GM04503 (cell line): ENCODE measurements at regions not wholly inside any gene's neighbourhood (a gene's known extent, or its start where the extent isn't known, plus 50 kb on each side); places are given as distances from the start of the nearest gene placed in this dataset.
"Not testable (repeated sequence)": the region's sequence is repeated elsewhere in the genome, so short reads cannot be mapped to it uniquely, and the experiment has no call there.

Source experiments
- DNase-seq: peaks from one replicate; pipeline ENCODE4 v3.0.0-alpha.2; 2012; ENCODE audit warnings: low read depth

- no peak for DNase-seq
These were observed 101.2 kb upstream of the SEC11C start for GRCh38 chr18:59038295-59039039.

GRCh38 chr18:59039040-59039320 is 100.7 kb upstream of the SEC11C start:
- not testable (repeated sequence) for DNase-seq

- DNase-seq: no peak
These were observed 100.2 kb upstream of the SEC11C start for GRCh38 chr18:59039449-59039848.

- DNase-seq: no peak
These were observed 98.9 kb upstream of the SEC11C start for GRCh38 chr18:59040770-59041148.

GRCh38 chr18:59041296-59041695 is 98.4 kb upstream of the SEC11C start:
- no peak for DNase-seq

DNA sequence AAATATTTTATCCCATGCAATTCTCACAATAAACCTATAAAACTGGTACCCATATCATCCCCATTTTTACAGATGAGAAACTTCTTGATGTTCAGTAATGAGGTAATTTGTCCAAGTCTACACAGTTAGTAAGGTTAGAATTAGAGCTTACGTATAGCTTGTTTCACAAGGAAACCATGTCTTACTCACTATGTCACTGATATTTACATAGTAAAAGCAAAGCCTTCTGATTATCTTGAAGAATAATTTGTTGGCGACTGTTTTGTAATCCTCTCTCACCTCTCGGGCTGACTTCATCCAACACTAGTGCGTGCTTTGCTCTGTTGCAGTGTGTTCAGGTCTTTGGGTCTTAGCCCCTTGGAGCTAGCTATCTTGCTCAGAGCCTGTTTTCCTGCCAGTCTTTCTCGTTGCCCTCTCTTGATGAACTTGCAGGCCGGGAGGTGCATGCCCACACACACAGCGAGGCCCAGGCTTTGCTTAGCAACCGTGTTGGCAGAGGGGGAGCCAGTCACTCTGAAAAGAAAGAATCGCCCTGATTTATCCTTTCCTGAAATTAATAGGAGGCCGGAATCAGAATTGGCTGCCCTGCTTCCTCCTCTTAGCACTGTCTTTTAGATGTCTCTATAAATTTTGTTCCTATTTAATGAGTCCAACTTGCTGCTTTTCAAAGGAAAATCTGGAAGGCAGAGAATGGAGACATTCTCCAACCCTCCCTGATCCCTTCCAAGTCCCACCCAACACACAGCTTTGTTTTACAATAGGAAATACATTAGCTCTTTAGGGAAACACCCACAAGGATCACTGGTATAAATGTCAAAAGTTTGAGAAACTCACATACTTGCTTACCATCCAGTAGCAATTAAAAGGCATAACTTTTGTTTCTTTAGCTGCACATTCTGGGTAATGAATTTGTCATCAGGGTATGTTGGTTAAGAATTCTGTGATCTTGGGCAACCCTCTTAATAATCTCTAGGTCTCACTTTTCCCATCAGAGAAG is 97.6 kb upstream of the SEC11C start:
- peak; percentile 91 for DNase-seq

- DNase-seq: no peak
These were observed 94.8 kb upstream of the SEC11C start for GRCh38 chr18:59044855-59045254.

DNA sequence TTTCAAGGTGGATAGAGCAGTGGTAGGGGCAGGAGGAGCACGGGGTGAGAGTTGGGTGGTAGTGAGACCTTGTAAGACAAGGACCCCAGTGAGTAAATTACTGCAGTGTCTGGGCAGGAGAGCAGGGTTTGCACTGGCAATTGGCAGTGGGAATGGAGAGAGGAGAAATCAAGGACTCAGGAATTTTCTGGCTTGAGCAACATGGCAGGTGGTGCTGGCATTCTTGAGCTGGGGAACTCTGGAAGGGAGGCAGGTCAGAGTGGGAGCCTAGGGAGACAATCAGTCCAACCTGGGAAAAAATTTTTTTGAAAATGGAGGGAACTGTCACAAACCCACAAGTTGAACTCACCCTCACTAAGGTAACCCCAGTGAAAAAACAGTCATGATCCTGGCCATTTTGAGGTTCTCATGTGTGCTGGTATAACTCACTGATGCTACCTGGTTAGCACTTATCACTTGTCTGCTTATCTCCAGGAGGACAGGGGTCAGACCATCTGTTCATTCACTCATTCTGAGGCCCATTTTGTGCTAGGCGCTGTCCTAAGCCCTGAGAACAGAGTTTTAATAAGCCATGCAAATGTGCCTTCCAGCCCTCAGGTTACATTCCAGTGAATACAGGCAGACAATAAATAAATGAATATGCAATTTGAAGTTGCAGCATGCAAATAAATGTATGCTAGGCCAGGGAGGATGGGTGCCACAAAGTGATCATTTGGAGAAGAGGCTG is 92.2 kb upstream of the SEC11C start:
- DNase-seq: no peak

GRCh38 chr18:59048048-59048363 is 91.7 kb upstream of the SEC11C start:
- no peak for DNase-seq

GRCh38 chr18:59048378-59048777 is 91.3 kb upstream of the SEC11C start:
- DNase-seq: no peak

DNA sequence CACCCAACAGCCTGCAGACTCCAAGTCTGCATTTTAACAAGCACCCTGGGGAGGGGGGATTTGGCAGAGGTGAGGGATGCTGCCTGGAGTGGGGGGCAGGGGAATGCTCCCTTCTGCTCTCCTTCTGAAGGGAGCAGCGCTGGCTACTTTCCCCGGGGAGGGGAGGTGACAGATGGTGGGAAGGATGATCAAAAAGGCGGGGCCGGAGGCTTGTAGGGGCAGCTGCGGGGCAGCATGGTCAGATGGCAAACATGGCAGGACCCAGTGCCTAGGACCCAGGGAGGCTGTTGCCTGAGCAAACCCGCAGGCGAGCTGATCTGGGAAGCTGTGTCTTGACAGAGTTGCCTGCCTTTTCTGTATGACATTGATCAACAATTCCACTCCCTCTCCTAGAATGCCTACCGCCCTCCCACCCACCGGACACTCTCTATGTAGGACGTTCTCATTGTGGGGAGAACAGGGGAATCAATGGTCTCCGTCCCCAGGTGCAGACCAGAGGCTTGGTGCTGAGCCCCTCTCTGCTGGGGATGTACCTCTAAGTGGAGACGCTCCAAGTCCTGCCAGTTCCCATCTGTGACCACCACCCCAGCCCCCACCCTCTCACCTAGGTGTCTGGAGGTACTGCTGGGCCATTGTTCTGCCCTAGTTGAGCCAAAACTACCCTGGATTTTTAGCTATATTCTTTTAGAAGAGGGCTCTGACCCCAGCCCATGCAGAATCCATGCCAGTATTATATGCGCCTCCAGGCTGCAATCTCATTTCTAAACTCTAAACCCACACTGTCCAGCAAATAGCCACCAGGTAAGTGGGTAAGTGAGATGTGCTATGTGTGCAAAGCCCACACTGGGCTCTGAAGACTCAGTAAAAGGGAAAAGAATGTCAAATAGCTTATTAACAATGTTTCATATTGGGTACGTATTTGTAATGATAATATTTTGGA is 89.7 kb upstream of the SEC11C start:
- no peak for DNase-seq

DNA sequence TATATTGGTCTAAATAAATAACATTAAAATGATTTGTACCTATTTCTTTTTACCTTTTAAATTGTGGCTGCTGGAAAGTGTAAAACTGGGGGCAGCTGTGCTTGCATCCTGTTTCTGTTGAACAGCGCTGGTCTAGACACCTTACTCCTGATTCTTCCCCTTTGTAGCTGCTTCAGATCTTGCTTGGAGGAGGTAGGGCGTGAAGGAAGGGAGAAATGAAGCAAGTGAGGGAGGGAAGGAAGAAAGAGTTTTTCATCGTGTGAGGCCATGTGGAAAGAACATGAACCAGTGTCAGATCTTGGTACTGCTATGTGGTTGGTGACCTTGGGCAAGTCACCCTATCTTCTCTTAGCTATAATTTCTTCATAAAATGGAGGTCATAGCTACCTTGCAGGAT is 89.0 kb upstream of the SEC11C start:
- no peak for DNase-seq

DNA sequence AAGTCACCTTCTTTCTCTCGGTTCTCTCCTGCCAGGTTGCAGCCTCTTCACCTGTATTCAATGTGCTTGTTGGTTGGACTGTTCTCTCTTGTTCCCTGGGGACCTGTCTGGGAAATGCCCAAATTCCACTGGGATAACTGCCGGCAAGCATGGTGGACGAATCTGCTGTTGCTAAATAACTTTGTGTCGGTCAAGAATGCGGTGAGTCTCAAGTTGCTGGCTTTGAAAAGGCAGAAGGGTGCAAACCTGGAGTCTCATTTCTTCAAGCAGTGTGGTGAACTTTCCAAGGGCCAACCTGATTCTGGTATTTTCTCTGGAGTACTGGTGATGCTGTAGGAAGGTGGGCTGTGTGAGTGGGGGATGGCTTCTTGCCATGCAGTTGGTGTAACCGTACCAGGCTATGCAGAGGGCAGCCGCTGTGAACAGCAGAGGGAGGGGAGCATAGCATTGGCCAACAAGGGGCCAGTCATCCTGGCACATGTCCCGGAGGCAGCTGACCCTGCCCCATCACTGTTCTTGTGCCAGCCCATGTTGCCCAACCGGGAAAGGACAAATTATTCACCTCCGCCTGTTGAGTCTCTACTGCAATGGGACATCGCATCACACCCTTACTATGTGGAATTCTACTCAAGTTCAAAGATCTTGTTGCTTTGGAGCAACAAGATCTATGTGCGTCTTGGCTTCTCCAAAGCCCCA is 88.1 kb upstream of the SEC11C start:
- DNase-seq: no peak

DNA sequence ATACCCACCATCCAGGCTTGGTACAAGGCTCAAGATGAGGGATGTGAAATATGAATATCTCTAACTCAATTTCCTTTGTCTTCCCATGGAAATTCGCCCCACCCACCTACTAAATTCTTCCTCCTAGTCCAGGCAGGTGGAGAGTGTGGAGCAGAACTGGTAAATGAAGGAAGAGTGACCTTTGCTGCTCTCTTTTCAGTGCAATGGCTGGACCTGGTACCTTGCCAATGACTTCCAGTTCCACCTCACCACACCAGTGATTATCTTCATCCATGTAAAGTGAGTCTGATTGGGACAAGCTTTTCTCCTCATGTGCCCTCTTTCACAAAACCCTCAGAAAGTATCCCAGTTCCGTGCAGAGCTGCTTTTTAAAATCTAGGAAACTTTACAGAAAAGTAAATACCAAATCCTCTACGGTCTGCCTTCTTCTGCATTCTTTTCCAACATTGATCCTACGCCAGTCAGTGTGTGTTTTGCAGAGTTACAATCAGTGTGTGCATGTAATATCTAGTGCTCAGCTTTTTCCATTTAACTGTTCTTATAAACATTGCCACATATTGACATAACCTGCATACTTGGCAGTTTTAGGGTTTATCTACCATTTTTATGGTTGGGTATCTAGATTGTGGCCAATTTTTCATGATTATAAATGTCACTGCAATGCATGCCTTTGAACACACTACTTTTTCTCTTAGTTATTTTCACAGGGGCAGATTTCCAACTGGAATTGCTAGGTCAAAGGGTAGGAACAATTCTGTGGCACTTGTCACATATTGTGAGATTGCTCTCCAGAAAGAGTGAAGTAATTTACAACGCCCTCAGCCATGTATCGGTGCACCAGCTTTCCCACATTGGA is 86.5 kb upstream of the SEC11C start:
- peak; percentile 66 for DNase-seq

GRCh38 chr18:59054496-59055287 is 85.0 kb upstream of the SEC11C start:
- peak; percentile 30 for DNase-seq

- DNase-seq: no peak
These were observed 84.2 kb upstream of the SEC11C start for GRCh38 chr18:59055345-59056032.

DNA sequence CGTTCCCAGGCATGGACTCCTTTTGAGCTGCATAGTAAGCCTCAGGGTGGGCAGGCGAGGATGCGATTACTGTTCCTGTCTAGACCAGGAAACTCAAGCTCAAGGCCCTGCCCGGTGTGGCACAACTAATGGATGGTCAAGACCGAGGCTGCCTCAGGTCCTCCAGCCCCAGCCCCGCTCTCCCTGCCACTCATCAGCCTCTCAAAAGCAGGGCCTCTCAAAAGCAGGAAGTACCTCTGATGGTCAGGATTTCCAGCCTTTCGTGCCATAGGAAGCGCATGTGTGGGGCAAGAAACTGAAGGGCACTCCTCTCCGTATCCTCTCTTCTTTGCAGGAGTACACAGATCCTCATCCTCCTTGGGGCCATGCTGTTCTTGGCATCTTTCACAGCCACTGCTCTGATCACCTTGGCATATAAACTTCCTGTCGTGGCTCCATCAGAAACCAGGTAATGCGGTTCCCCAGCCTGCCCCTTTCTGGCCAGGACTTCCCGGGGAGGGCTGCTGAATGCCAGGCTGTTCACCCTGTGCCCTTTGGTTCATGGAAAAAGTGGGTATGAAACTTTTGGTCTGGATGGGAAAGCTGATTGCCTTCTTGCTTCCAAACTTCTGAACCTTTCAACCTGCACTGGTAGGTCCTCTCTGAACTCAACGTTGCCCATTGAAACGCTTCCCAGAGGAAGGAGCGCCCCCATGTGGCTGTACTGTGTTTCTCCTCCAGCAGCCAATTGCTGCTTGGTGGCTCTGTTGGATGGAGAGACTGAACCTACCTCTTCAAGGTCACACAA is 82.8 kb upstream of the SEC11C start:
- DNase-seq: no peak

- no peak for DNase-seq
These were observed 82.2 kb upstream of the SEC11C start for GRCh38 chr18:59057493-59057795.
